H1 (cell line): ENCODE measurements at regions not wholly inside any gene's neighbourhood (a gene's known extent, or its start where the extent isn't known, plus 50 kb on each side); places are given as distances from the start of the nearest gene placed in this dataset.

Experiments used
- ATF3 ChIP-seq: IDR thresholded peaks from 2 replicates; pipeline ENCODE4 v1.6.1; 2011; ENCODE audit warnings: low read depth, mild to moderate bottlenecking, low read length; ENCODE audit not compliant: insufficient read depth
- CBX5 ChIP-seq: fragments of 300-800, 300-1000 bp; sonication (generic); IDR thresholded peaks from 2 replicates; pipeline ENCODE4 v1.7.1; 2016; ENCODE audit warnings: antibody characterized with exemption, low read length, low read depth
- CHD1 ChIP-seq: IDR thresholded peaks from 2 replicates; pipeline ENCODE4 v1.6.1; 2012; ENCODE audit warnings: low read depth, low read length, improper control_type of control experiment
- CTCF ChIP-seq, 3 experiments: IDR thresholded peaks; 1 replicate in 2 of 3; 2 replicates in 1 of 3; pipeline versions ENCODE4 v1.5.1 to v1.6.1; 2011; ENCODE audit warnings: low read length in 3 of 3, mild to moderate bottlenecking in 3 of 3, inconsistent platforms in 2 of 3, low read depth in 1 of 3, moderate library complexity in 1 of 3; ENCODE audit not compliant: insufficient read depth in 1 of 3; ENCODE audit errors: control extremely low read depth in 1 of 3
- E2F6 ChIP-seq: IDR thresholded peaks from 2 replicates; pipeline ENCODE4 v1.6.1; 2012; ENCODE audit warnings: inconsistent platforms
- EGR1 ChIP-seq: IDR thresholded peaks from 2 replicates; pipeline ENCODE4 v1.6.1; 2011; ENCODE audit warnings: low read depth, low read length, borderline replicate concordance
- EZH2 ChIP-seq: fragments of 200-600 bp; sonication (generic); IDR thresholded peaks from 2 replicates; pipeline ENCODE4 v1.7.1; 2012; ENCODE audit warnings: low read depth, mild to moderate bottlenecking, moderate library complexity, low read length, inconsistent platforms; ENCODE audit not compliant: severe bottlenecking
- JUND ChIP-seq: IDR thresholded peaks from 2 replicates; pipeline ENCODE4 v1.6.1; 2011; ENCODE audit warnings: mild to moderate bottlenecking, improper control_type of control experiment, low read length
- MAX ChIP-seq: IDR thresholded peaks from 2 replicates; pipeline ENCODE4 v1.6.1; 2012; ENCODE audit warnings: inconsistent platforms
- NRF1 ChIP-seq: IDR thresholded peaks from 2 replicates; pipeline ENCODE4 v1.6.1; 2011; ENCODE audit warnings: mild to moderate bottlenecking, low read depth, low read length, improper control_type of control experiment
- POU5F1 ChIP-seq: IDR thresholded peaks from 2 replicates; pipeline ENCODE4 v1.6.1; 2011; ENCODE audit warnings: low read depth, mild to moderate bottlenecking, low read length, moderate library complexity
- RFX5 ChIP-seq: IDR thresholded peaks from 2 replicates; pipeline ENCODE4 v1.6.1; 2011; ENCODE audit warnings: low read depth, low read length, improper control_type of control experiment, borderline replicate concordance
- SIN3A ChIP-seq, 2 experiments: IDR thresholded peaks in 1 of 2; conservative IDR thresholded peaks in 1 of 2; 2 replicates each; pipeline ENCODE4 v1.6.1; 2011 to 2012; ENCODE audit warnings: low read length in 2 of 2, improper control_type of control experiment in 1 of 2, low read depth in 1 of 2, mild to moderate bottlenecking in 1 of 2
- SRF ChIP-seq: IDR thresholded peaks from 2 replicates; pipeline ENCODE4 v1.6.1; 2011; ENCODE audit warnings: mild to moderate bottlenecking, low read depth, low read length, moderate library complexity

- TF ChIP-seq RFX5 (no peak), CTCF (IDR thresholded peaks at IDR 0.05; ENCODE audit: control extremely low read depth in 1 of 3, insufficient read depth in 1 of 3, low read depth in 1 of 3, low read length in 3 of 3) (no peak), ATF3 (no peak), POU5F1 (no peak), MAX (no peak), NRF1 (no peak), SIN3A (conservative IDR thresholded peaks at IDR 0.05 in 1 of 2, IDR thresholded peaks at IDR 0.05 in 1 of 2; ENCODE audit: low read depth in 1 of 2, low read length in 2 of 2) (no peak), E2F6 (no peak), CBX5 (no peak), EZH2 (no peak), JUND (no peak), SRF (no peak), CHD1 (no peak), EGR1 (no peak)
Observed at GRCh38 chr10:113364227-113364626, 188.6 kb upstream of the HABP2 start.
